ENCODE measurements at regions not wholly inside any gene's neighbourhood (a gene's known extent, or its start where the extent isn't known, plus 50 kb on each side); places are given as distances from the start of the nearest gene placed in this dataset.
A peak's percentile ranks its signal among the peaks of the same experiment; 100 is the strongest.

GRCh38 chr18:70468861-70469547 lies 180.2 kb downstream of the SOCS6 start:
- POLR2A ChIA-PET: no interaction called here
- CTCF ChIA-PET: interaction anchor here (3.7 kb wide), 1 partner anchor 22 kb away, joined by 20 read pairs; no protein-coding TSS in a partner anchor
- no peak overlapping the region for H3K4me3 ChIP-seq (ENCODE audit: low read depth, low read length)
- no peak for DNase-seq (ENCODE audit: low read depth, low spot score)
- TF ChIP-seq, protein P1, sequence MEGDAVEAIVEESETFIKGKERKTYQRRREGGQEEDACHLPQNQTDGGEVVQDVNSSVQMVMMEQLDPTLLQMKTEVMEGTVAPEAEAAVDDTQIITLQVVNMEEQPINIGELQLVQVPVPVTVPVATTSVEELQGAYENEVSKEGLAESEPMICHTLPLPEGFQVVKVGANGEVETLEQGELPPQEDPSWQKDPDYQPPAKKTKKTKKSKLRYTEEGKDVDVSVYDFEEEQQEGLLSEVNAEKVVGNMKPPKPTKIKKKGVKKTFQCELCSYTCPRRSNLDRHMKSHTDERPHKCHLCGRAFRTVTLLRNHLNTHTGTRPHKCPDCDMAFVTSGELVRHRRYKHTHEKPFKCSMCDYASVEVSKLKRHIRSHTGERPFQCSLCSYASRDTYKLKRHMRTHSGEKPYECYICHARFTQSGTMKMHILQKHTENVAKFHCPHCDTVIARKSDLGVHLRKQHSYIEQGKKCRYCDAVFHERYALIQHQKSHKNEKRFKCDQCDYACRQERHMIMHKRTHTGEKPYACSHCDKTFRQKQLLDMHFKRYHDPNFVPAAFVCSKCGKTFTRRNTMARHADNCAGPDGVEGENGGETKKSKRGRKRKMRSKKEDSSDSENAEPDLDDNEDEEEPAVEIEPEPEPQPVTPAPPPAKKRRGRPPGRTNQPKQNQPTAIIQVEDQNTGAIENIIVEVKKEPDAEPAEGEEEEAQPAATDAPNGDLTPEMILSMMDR (IDR thresholded peaks at IDR 0.05; ENCODE audit: insufficient read depth, low read length, missing control alignments): no peak

DNA sequence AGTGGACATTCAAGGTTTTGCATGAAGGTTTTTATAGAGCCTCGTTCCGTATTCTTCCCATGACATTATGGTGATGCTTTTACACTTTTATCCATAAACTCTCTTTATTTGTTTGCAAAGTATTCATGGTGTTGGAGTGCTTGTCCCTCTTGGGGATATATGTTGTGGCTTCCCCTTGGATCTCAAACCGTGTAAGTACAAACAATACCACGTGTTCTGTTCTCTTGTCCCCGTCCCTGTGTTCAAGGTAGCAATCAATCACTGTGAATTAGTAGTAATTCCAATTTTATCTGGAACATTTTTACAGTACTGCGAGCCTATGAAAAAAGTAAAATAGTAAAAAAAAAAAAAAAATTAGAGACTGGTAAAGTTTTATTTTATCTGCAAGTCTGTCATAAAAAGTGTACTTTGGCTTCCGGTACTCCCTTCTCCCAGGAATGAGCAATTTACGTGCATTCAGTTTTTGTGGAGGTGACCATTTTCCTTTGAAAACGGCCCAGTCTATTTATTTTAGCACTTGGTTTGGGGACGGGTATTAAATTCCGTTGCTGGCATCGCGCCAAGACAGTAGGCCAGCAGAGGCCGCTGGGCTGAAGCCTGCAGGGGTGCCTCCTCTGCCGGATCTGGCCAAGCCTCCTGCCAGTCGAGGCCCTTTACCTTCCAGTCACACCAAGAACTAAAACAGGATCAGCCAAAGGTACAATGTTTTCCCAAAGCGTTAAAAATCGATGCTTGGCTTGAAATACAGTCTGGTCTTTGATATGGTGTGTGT lies 175.7 kb downstream of the SOCS6 start:
- POLR2A ChIA-PET: no interaction called here

GRCh38 chr18:70463085-70463484 lies 174.2 kb downstream of the SOCS6 start:
- ChIA-PET CTCF (interaction anchor here (1.0 to 3.1 kb wide), 6 partner anchors 10 to 291 kb away, joined by 3 to 22 read pairs (median 6); no protein-coding TSS in a partner anchor), POLR2A (no interaction called here)
- no peak overlapping the region for H3K4me3 ChIP-seq (ENCODE audit: low read depth, low read length)
- no peak for DNase-seq (ENCODE audit: low read depth, low spot score)
- TF ChIP-seq, protein P1 (IDR thresholded peaks at IDR 0.05; ENCODE audit: insufficient read depth, low read length, missing control alignments): no peak

More for the DNA sequence above, 175.7 kb downstream of the SOCS6 start:
- DNase-seq (ENCODE audit: low read depth, low spot score): no peak
- CTCF ChIA-PET: interaction anchor here (0.9 to 1.0 kb wide), 3 partner anchors 9 to 27 kb away, joined by 3 to 5 read pairs (median 3); no protein-coding TSS in a partner anchor
- H3K4me3 ChIP-seq (ENCODE audit: low read depth, low read length): peak overlapping the region; percentile 48
- TF ChIP-seq, protein P1 (IDR thresholded peaks at IDR 0.05; ENCODE audit: insufficient read depth, low read length, missing control alignments): peak; percentile 50

- ChIA-PET POLR2A (no interaction called here), CTCF (interaction anchor here (0.7 to 4.3 kb wide), 8 partner anchors 9 to 292 kb away, joined by 3 to 22 read pairs (median 6); no protein-coding TSS in a partner anchor)
- no peak overlapping the region for H3K4me3 ChIP-seq (ENCODE audit: low read depth, low read length)
- TF ChIP-seq, protein P1 (IDR thresholded peaks at IDR 0.05; ENCODE audit: insufficient read depth, low read length, missing control alignments): no peak
- DNase-seq (ENCODE audit: low read depth, low spot score): no peak
These were observed 173.2 kb downstream of the SOCS6 start for GRCh38 chr18:70462078-70462439.

DNA sequence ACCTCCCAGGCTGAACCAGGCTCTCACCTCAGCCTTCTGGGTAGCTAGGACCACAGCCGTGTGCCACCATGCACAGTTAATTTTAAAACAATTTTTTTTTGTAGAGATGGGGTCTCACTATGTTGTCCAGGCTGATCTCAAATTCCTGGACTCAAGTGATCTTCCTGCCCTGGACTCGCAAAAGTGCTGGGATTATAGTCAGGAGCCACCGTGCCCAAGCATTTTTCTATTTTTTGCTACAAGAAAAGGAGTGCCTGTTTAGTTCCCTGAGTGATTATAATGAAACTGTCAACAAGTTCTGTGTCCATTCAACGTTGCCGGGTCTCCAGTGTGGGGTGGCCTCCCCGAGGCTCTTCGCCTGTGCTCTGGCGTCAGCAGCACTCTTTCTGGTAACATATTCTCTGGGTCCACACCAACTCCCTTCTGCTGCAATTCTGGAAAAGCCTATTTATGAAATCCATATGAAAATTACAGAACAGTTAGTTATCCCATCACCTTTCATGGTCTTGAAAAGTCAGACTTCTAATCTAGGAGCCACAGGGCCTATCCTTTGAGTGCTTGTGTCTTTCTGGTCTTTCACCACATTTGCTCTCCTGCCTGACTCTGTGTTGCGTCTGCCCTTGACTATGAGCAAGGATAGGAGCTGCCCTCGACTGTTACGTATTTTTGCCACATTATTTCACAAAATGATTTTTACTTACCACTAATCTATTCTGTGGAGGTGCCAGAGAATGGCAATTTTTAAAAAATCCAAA lies 172.7 kb downstream of the SOCS6 start:
- H3K4me3 ChIP-seq (ENCODE audit: low read depth, low read length): no peak overlapping the region
- TF ChIP-seq, protein P1 (IDR thresholded peaks at IDR 0.05; ENCODE audit: insufficient read depth, low read length, missing control alignments): no peak
- CTCF ChIA-PET: interaction anchor here (0.8 to 4.3 kb wide), 8 partner anchors 8 to 291 kb away, joined by 3 to 22 read pairs (median 7); no protein-coding TSS in a partner anchor
- POLR2A ChIA-PET: no interaction called here
- no peak for DNase-seq (ENCODE audit: low read depth, low spot score)

Measured in AG04449 (cell line).